Urinary bladder (tissue), 3 donors: ENCODE measurements at regions not wholly inside any gene's neighbourhood (a gene's known extent, or its start where the extent isn't known, plus 50 kb on each side); places are given as distances from the start of the nearest gene placed in this dataset.

Experiments
- DNase-seq: peaks from one replicate; pipeline ENCODE4 v3.0.0-alpha.2; 2015; ENCODE audit errors: extremely low spot score
- H3K27ac ChIP-seq: one replicate; pipeline ENCODE4 v1.5.1; 2013; ENCODE audit warnings: low read depth, mild to moderate bottlenecking, moderate library complexity
- H3K36me3 ChIP-seq: one replicate; pipeline ENCODE4 v1.6.1; 2013; ENCODE audit warnings: mild to moderate bottlenecking, moderate library complexity; ENCODE audit not compliant: insufficient read depth
- H3K4me1 ChIP-seq: one replicate; pipeline ENCODE4 v1.6.1; 2013; ENCODE audit warnings: mild to moderate bottlenecking, moderate library complexity; ENCODE audit not compliant: insufficient read depth
- H3K4me3 ChIP-seq: one replicate; pipeline ENCODE4 v1.5.1; 2013; ENCODE audit warnings: low read depth, low read length
- whole genome bisulfite sequencing: extraction: QIAGEN DNeasy Blood & Tissue Kit; methylation state at CpG from one replicate; pipeline ENCODE4 v1.1.7; 2013; 5-methylcytosine and 5-hydroxymethylcytosine counted together
- donor health status: healthy with polysubstance abuse.
- donor health status: healthy.

DNA sequence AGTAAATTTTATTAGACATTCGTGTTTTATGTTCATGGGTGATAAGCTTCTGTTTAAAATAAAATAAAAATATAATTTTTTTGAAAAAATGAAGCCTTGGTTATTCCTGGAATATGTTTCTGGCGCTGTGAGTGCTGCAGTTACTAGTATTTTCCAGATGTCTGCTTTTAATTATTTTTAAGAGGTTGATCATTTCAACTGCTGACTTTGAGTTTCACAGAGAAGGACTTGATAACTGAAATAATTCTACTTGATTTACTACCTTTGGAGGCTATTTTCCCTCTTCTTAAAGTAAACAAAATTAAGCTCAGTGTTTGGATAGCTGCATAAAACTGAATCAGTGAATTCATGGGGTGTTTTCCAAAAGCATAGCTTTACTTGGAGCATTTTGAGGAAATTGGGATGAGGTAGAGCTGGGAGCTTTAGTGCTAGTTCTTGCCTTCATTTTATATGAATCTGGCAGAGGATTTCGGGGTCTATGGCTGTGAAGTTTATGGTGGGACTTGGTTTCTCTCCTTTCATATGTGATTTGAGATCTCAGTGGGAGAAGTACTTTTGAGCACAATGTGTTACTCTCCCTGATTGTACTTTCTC, 666.5 kb downstream of the DCDC2C start:
- WGBS: 21% methylated on average over 3 of the region's 3 CpGs
- Histone ChIP-seq H3K36me3 (no peaks in the 10 kb centered on the region), H3K4me3 (no peak overlapping the region), H3K4me1 (no peaks in the 10 kb centered on the region), H3K27ac (no peak overlapping the region)
- DNase-seq: peak; percentile 14

DNA sequence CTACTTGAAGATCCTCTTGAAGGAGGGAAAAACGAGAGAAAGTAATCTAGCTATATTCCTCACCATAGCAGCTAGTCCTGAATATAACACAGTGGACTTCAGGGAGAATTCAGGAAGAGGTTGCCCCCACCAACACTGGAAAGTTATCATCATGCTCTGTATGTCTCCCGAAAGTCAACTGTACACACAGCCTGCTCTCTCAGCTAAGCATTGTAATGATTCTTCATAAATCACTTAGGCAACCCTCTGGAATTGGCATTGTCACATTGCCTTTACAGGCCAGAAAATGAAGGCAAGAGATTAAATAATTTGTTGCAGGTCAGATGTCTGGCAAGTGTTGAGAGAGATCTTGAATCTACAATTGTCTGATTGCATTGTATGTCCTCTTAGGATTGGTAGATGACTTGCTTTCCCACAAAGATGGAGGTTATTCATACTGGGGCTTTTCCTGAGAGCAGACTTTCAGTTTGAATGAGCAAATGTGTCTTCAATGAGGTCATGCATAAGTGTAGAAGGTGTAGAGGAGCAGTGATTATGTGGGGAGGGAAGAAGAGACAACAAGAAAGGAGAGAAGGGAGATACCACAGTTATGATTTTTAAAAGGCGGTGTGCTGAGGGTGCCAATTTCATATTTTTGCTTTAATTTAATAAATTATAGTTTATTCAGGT, 667.2 kb downstream of the DCDC2C start:
- no peak for DNase-seq
- no peak overlapping the region for H3K27ac ChIP-seq
- no peak overlapping the region for H3K4me3 ChIP-seq
- H3K4me1 ChIP-seq: no peaks in the 10 kb centered on the region
- WGBS: 60% methylated on average over 3 of the region's 3 CpGs
- no peaks in the 10 kb centered on the region for H3K36me3 ChIP-seq

DNA sequence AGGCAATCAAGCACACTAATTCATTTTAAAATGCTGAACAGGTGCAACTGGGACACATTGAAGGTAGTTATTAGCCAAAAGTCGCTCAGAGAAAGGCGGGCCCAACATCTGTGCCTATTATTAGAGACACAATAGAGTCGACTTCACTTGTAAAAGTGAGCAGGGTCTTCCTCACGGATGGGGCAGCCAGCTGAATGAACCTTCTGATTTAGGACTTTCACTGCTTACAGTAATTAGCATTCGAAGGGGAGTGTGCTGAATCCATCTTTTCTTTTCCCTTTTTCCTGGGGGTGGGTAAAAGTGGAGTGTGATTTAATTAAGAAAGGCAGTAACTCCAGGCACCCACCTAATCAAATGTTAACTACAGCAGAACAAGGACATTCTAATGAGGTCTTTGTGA, 677.7 kb downstream of the DCDC2C start:
- no peak overlapping the region for H3K27ac ChIP-seq
- no peak for DNase-seq
- no peaks in the 10 kb centered on the region for H3K4me1 ChIP-seq
- WGBS: 27% methylated on average over 5 of the region's 5 CpGs
- H3K4me3 ChIP-seq: no peak overlapping the region
- H3K36me3 ChIP-seq: no peaks in the 10 kb centered on the region

DNA sequence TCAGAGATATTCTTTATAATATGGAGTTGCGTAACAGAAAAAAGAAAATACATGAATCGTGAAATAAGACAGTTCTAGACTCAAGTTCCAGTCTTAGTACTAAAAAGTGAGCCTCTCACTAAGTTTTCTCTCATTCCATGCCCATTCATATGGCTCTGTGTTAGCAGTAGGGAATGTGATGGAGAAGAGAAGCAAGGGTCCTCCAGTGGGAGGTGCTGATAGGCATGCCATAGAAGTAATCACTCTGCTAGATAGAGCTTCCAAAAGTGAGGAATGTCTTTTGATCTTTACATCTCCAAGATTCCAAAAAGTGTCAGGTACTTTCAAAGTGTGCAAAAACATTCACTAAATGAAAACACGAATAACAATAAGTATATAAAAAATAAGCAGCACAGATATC, 678.4 kb downstream of the DCDC2C start:
- Histone ChIP-seq H3K4me1 (no peaks in the 10 kb centered on the region), H3K4me3 (no peak overlapping the region), H3K27ac (no peak overlapping the region), H3K36me3 (no peaks in the 10 kb centered on the region)
- DNase-seq: no peak
- 77% methylated on average over 3 of the region's 3 CpGs for WGBS

DNA sequence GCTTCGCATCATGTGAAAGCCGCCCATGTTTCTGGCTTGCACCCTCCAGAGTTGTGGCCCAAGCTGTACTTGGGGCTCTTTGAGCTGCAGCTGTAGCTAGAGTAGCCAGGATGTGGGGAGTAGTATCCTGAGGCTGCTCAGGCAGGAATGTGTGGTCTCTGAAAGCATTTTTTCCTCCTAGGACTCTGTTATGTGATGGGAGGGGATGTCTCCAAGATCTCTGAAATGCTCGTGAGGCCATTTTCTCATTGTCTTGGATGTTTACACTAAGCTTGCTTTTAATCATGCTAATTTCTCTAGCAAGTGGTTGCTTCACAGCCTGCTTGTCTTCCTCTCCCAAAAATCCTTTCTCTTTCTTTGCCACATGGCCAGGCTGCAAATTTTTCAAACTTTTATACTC, 687.6 kb downstream of the DCDC2C start:
- Histone ChIP-seq H3K4me3 (no peak overlapping the region), H3K27ac (no peak overlapping the region), H3K4me1 (no peaks in the 10 kb centered on the region), H3K36me3 (no peaks in the 10 kb centered on the region)
- no peak for DNase-seq
- WGBS: 69% methylated on average over 3 of the region's 3 CpGs

DNA sequence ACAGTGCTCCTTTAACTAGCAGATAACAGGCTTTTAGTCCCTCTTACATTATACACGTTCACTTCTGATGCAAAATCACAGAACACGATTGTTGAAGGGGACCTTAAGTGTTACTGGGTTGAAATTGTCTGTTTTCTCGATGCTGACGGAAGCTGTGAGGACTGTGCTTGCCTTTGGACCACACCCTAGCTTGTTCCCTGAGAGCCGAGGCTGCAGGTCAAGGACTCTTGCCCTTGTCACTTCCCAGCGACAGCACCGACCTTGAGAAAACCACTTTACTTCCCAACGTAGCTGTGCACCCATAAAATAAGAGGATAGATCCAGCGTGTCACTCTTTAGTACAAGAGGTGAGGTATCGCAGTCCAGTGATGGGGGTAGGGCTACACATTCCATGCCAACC, 701.0 kb downstream of the DCDC2C start:
- DNase-seq: no peak

DNA sequence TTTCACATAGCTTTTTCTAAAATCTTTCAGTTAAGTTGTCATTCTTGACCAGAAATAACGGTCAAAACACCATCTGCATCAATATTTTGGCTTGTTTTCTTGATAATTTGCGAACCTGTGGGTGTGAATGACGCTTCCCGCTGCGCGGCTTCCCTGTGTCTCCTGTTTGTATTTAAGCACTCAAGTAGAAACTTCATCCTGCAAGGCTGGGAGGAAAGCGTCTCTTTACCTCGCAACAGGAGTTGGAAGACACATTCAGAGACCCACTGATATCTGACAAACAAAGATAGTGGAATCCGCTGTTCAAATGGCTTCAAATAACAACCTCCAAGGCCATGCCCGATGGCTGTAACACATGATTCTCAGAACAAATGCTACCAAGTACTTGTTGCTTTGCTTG, 704.9 kb downstream of the DCDC2C start:
- H3K4me1 ChIP-seq: no peaks in the 10 kb centered on the region
- no peak for DNase-seq
- no peaks in the 10 kb centered on the region for H3K36me3 ChIP-seq
- H3K4me3 ChIP-seq: no peak overlapping the region
- no peak overlapping the region for H3K27ac ChIP-seq
- 70% methylated on average over 10 of the region's 10 CpGs for WGBS

More for the DNA sequence above, 701.0 kb downstream of the DCDC2C start:
- no peaks in the 10 kb centered on the region for H3K4me1 ChIP-seq
- no peak overlapping the region for H3K4me3 ChIP-seq
- no peaks in the 10 kb centered on the region for H3K36me3 ChIP-seq
- H3K27ac ChIP-seq: no peak overlapping the region
- WGBS: 75% methylated on average over 10 of the region's 10 CpGs

DNA sequence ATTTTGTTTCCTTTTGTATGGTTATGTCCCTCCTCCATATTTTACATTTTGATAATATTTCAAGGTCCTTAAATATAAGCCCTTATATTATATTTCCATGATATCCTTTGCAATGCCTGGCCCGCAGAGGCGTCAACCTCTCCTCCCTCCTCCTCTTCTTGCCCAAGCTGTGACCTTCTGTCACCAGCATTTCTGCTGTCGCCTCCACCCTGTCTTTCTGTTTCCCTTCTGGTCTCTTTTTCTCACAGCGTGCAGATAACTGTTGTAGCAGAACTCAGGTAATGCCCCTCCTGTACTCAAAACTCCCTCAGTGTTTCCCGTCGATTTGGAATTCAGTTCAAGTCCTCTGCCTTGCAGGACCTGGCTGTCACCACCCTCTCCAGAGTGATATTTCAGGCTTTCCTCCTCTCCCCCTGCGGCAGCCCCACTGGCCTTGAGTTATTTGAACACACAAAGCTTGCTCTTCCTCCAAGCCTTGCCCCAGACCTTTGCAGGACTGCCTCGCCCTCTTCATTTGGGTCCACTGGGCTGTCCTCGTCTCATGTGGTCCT, 709.3 kb downstream of the DCDC2C start:
- no peak for DNase-seq
- H3K4me1 ChIP-seq: no peaks in the 10 kb centered on the region
- WGBS: 61% methylated on average over 9 of the region's 9 CpGs
- no peak overlapping the region for H3K4me3 ChIP-seq
- H3K27ac ChIP-seq: no peak overlapping the region
- H3K36me3 ChIP-seq: no peaks in the 10 kb centered on the region

DNA sequence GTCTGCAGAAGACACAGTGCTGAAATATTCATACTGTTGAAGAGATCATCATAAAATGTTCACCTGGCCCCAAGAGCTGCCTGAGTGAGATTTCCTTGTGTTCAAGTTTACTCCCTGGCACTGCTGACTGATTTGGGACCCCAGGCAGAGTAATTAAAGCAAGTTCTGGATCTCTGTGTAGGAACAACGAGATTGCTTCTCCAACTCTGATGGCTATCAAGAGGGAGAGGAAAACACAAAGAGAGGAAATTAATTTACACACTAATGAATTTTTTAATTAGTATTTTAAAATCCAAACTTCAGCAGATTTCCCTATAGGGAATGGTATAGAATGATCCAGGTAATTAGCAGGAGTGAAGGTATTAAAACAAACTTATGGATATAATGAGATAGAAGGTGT, 711.8 kb downstream of the DCDC2C start:
- H3K4me3 ChIP-seq: no peak overlapping the region
- 58% methylated on average over 1 of the region's 1 CpG for WGBS
- no peaks in the 10 kb centered on the region for H3K36me3 ChIP-seq
- no peak for DNase-seq
- H3K4me1 ChIP-seq: no peaks in the 10 kb centered on the region
- H3K27ac ChIP-seq: no peak overlapping the region

DNA sequence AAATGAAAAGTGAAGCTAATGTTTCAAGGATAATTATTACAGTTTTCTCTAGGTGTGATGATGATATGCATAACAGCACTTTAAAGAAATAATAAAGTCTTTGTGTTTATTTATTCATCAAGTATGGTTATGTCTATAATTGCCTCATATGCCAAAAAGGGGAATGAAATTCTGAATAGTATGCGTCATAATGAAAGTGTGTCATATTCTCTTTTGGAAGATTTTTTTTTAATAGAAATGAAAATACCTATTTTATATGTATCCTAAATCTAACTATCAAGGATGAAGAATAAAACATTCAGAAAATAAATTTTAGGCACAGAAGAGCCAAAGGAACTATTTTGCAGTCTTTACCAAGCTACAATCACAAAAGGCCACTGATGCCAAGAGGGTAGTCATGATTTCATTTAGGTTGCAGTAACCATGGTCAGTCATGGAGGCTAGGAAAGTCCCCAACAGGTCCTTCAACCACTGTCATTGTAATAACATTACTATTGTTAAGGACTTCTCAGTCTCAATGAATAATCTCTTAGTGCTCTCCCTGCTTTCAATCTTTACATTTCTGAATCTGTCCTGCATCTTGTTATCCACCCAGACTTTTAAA, 712.5 kb downstream of the DCDC2C start:
- Histone ChIP-seq H3K36me3 (no peaks in the 10 kb centered on the region), H3K4me1 (no peaks in the 10 kb centered on the region), H3K27ac (no peak overlapping the region), H3K4me3 (no peak overlapping the region)
- no peak for DNase-seq
- 97% methylated on average over 1 of the region's 1 CpG for WGBS

DNA sequence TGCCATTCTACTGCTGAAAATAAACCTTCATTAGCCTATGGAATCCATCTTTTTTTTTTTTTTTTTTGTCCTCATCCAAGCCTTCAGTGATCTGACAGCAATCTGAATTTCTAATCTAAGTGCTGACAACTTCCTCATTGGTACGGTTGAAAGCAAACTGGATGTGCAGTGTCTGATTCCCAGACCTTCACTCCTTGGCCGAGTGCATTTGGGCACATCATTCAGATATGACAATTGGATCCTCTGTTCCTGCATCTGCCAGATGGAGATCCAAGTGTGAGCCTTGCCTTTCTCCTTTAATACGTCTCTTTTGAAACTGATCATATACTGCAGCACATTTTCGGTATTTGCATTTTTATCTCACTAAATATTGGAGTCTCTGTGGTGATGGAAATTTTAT, 713.1 kb downstream of the DCDC2C start:
- H3K36me3 ChIP-seq: no peaks in the 10 kb centered on the region
- WGBS: 72% methylated on average over 4 of the region's 4 CpGs
- no peak overlapping the region for H3K4me3 ChIP-seq
- no peak overlapping the region for H3K27ac ChIP-seq
- DNase-seq: no peak
- no peaks in the 10 kb centered on the region for H3K4me1 ChIP-seq

DNA sequence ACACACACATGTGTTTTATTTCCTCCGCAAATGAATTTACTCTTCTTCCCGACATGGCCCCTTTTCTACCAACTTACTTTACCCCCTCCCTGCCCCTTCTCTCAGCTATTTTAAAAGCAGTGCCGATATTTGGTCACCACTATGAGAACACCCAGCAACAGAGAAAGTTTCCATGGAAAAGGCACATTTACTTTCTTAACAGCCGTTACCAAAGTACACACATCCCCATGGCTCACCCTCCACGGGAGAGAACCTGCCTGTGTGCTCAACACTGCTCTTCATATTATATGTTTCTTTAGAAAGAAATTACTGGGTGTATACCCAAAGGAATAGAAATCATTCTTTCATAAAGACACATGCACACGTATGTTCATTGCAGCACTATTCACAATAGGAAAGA, 714.4 kb downstream of the DCDC2C start:
- DNase-seq: no peak
- Histone ChIP-seq H3K4me3 (no peak overlapping the region), H3K4me1 (no peaks in the 10 kb centered on the region), H3K27ac (no peak overlapping the region), H3K36me3 (no peaks in the 10 kb centered on the region)
- WGBS: 89% methylated on average over 6 of the region's 6 CpGs

DNA sequence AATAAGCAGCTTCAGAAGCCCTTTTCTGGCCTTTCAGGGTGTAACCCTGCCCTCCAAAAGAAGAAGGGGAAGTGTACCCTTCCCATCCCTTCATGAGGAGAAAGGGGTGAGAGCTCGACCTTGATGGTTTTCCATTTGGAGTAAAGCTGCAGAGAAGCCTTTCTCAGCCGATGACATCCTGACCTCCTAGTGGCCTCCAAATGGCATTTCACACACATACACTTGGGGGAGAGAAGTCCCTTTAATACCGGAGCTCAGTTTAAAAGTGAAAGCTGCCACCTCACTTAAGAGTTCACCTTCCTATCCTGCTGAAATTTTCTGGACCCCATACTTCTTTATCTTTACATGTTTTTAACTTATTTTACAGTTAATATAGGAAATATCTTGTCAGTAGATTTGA, 716.7 kb downstream of the DCDC2C start:
- Histone ChIP-seq H3K4me1 (no peaks in the 10 kb centered on the region), H3K4me3 (no peak overlapping the region), H3K36me3 (no peaks in the 10 kb centered on the region), H3K27ac (no peak overlapping the region)
- WGBS: 31% methylated on average over 3 of the region's 3 CpGs
- no peak for DNase-seq

DNA sequence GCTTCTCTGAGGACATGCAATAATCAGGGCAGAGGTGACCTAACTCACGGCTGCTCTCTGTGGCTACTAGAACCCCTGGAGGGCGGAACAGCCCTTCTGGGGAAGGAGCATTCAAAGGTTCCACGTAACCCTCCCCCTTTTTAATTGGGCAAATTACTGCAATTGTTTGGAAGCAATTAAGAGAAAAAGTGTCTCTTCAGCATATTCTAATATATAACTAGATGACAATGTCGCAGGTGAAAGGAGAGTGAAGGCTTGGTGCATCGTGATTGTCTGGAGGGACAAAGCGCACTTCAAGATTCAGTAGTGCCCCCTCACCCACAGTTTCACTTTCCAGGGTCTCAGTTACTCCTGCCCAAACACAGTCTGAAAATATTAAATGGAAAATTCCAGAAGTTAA, 720.8 kb downstream of the DCDC2C start:
- Histone ChIP-seq H3K4me1 (no peaks in the 10 kb centered on the region), H3K36me3 (no peaks in the 10 kb centered on the region), H3K27ac (no peak overlapping the region), H3K4me3 (no peak overlapping the region)
- 91% methylated on average over 6 of the region's 6 CpGs for WGBS
- DNase-seq: no peak
